NCI-H1694 (cell line): ENCODE measurements at regions not wholly inside any gene's neighbourhood (a gene's known extent, or its start where the extent isn't known, plus 50 kb on each side); places are given as distances from the start of the nearest gene placed in this dataset.
"Not testable (repeated sequence)": the region's sequence is repeated elsewhere in the genome, so short reads cannot be mapped to it uniquely, and the experiment has no call there.

Experiments
- DNase-seq: peaks from one replicate; lab custom pipeline; 2025; lab: John Stamatoyannopoulos, UW

DNA sequence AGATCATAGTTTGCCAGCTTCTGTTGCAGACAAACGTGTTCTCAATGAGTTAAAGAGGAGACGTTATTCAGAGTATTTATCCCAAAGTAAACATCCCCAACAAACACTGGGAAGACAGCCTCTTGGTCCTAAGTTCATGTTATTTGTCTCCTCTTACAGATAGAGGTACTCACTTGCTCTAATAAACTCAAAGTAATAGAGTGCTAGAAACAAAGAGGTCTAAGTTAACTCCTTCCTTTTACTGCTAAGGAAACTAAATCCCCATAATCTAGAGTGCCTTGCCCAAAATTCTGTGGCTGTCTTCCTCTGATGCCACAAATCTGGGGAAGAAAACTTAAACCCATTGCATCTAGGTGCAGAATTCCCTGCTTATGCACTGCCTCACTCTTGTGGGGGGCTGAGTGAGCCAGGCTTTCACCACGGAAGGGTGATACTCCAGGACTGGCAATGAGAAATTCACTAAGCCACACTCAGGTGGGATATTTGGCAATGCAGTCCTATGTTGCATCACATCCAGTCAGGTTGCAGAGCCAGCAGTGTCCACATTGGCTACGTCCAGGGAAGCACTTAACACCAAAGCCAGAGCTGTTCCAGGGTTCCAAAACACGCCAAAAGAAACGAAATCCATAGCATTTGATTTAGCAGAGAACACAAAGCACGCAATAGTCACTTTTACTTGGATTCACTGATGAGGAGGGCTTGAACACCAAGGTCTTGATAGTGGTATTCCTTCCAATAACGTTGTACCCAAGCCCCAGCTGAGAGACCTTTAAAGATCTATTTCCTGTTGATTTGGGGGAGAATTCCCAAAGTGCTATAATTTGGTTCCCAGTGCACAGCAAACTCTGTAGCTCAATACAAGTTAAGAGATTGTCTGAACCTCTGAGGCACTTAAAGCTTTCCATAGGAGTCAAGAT lies 81.0 kb upstream of the FOXQ1 start:
- no peak for DNase-seq

DNA sequence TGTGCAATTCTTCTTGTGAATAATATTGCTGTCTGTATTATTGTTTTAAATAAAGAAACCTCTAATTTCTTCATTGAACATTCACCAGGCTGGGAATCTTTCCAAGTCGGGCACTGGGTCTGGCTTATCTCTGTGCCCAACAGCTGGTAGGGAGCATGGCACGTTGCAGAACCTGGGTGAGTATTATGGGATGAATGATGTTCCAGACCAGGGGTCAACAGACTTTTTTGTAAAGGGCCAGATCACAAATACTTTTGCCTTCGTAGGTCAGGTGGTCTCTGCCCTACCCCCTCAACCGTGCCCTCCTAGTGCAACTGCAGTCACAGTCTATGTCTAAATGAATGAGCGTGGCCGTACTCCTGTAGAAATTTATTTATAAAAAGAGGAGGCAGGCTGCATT lies 81.6 kb upstream of the FOXQ1 start:
- DNase-seq: no peak

DNA sequence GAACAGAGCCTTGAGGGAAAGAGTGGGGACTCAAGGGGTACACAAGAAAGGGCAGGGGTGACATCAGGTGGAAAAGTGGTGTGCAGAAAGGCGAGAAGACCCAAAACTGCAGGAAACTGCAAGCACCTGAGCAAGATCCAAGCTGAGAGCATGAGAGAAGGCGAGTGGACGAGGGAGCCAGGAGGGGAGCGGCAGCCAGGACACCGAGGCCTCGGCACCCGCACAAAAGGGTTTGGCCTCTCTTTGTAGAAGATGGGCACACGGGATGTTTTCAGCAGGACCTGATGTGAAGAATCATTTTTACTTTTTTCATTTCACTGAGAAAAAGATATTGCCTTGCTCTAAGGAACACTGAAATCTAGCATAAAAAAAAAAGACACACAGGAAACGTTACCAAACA lies 82.1 kb upstream of the FOXQ1 start:
- no peak for DNase-seq

DNA sequence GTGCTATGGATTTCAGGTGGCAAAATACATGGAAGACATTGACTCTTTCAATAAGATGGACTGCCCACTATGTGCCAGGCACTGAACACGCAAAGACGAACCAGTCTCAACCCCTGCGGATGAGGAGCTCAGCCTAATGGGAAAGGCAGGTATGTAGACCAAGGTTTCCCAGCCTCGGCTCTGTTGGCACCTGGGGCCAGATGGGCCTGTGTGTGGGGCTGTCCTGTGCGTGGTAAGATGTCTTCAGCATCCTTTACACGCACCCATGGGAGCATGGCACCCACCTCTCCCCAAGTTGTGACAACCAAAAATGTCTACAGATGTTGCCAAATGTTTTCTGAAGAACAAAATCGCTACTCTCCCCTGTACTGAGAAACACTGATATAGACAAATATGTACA lies 82.6 kb upstream of the FOXQ1 start:
- no peak for DNase-seq

DNA sequence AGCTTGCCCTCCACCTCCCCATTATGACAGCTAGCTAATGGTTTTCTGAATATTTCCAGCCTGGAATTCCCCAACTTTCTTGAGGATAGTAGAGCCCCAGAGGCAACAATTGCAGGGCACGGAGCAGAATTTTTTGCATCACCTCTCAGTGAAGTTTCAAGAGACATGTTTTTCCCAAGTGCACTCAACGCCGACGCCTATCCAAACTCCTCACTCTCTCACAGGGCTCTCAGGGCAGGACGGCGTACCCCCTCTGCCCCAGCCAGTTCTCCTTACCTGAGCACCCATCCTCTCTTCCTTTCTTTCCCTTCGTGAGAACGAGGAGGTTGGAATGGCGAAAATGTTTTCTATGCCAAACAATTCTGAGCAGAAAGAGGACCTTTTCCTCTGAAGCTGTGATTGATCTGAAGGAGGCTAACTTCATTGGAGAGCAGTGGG lies 83.1 kb upstream of the FOXQ1 start:
- no peak for DNase-seq

DNA sequence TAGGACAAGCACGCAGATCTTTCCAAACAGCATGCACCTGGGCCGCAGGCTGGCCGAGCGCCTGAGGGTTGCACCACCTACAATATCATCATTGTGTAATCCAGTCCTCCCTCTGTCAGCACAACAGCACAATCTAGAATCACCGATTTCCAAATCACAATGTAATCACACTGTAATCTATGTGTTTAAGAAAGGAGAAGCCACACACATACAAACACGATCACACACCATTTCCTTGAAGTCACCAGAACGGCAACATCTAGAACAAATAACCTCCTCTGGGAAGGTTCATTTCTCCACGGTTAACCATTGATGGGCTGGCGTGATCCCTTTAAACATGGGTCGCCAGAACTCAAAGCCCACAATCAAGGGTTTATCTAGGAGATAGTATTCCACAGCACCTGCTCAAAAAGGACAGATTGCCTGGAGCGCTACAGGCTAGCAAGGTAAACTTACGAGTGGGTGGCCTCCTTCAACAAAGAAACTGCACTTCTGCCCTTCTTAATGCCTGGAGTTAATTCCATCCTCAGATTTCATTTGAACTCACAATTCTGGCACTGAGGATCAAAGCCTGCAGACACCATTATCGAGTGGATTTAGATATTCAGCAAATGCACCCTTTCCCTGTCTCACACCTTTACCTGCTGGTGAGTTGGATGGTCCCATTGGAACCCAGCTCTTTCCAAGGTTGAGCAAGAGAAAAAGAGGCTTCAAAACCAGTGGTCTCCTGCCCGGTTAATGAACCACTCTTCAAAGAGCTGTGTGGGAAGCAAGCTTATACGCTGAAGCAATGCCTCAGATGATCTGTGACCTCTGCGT lies 83.8 kb upstream of the FOXQ1 start:
- no peak for DNase-seq

DNA sequence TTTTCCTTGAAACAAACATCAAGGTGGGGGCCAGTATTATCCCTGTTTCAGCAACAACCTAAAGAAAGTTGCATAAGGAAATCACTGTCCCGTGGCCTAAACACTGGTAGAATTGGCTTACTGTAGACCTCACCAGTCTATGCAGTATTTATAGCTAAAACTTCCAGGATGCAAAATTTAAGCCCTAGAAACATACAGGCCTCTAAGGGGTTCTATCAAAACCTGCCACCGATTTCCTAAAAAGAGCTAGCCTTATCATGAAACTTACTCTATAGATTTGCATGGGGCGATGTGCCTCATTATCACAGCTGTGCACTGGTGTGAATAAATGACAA lies 84.3 kb upstream of the FOXQ1 start:
- no peak for DNase-seq

DNA sequence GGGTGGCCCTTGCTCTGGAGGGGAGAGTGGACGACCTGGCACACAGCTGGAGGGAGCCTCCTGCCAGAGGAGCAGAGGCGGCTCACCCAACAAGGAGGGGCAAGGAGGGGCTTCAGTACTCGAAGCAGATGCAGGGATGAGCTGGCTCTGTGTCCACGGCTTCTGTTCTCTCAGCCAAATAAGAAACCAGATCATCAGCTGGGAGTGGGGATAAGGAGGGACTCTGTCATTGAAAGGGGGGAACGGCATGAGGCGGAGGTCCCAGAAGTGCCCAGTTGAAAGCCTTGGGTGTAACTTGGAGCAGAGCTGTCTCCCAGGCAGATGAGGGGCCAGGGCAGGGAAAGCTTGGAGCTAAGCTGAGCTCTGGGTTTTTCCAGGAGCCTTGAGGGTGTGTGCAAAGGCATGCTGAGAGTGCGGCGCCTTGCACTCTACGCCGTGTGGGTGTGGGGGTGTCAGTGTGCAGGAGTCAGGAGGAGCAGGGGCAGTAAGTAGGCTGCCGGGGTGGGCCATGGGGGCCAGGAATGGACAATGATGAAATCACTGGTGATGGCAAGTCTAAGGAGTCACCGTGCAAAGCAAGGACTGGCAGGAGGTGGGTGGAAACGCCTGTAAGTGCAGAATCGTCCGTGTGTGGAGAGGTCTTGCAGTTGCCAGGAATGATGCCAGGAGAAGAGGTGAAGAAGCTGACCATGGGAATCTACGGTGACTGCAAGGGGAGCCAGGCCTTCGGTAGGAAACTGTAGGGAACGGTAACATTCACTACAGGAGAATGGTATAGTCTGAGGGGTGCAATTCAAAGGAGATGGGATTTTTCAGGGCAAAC lies 85.4 kb upstream of the FOXQ1 start:
- no peak for DNase-seq

DNA sequence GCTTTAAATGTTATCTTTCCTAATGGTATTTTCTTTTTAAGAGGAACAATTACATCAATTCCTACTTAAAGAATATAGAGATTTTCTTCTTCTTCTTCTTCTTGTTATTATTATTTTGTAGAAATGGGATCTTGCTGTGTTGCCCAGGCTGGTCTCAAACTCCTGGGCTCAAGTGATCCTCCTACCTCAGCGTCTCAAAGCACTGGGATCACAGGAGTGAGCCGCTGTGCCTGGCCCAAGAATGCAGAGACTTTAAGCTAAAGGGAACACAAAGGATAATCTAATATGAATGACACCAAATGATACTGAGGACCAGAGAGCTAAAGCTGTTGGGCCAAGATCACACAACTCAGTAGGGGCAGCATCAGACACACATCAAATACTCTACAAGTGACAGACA lies 87.4 kb upstream of the FOXQ1 start:
- no peak for DNase-seq

DNA sequence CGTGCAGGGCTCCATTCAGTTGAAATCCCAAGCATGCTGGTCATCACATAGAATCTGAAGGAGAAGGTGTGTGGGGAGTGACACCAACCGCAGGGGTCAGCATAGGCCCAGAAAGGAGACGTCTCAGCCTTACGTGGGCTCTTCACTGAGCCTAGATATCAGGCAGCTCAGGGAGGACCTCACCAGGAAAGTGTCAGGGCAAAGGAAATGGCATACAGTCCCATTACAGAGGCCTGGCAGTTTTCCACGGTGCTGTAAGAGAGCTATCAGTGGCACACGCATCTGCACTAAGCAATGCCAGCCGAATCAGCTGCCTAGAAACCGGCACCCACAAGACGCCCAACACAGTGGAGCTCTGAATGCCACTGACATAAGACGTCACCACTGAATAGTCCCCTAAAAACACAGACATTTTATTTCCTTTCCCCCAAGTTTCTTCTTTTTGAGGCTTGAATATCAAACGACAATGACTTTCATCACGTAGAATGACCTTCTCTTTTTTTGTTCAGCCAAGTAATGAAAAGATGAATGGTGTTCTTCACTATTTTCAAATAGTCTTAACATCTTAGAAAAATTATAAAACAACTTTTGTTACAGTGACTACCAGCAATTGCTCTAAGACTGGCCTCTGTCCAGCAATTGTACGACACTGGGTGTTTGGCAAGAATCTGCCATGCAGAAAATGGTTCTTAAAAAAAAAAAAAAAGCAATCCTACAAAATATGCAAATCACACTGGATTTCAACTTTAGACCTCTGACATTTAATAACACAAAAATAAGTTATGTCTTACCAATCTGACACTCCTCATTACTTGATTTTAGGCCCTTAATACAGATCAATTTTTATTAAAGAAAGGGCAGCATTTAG lies 88.9 kb upstream of the FOXQ1 start:
- no peak for DNase-seq

DNA sequence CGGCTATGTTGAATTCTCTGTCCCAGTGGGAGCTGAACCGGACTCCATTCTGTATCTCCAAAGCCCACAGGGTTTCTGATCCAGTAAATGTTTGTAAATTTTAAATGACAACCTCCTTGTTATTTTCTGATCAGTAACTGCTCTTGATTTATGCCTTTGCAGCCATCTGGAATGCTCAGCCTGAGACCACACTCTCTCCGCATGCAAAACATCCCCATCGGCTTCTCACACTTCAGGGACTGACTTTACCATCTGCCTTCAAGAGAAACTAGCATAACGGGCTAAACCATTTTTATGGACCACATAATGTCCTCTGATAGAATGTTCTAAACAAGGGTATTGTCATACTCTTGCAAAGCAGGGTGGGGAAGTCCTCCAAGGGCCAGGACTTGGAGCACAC lies 94.5 kb upstream of the FOXQ1 start:
- no peak for DNase-seq

DNA sequence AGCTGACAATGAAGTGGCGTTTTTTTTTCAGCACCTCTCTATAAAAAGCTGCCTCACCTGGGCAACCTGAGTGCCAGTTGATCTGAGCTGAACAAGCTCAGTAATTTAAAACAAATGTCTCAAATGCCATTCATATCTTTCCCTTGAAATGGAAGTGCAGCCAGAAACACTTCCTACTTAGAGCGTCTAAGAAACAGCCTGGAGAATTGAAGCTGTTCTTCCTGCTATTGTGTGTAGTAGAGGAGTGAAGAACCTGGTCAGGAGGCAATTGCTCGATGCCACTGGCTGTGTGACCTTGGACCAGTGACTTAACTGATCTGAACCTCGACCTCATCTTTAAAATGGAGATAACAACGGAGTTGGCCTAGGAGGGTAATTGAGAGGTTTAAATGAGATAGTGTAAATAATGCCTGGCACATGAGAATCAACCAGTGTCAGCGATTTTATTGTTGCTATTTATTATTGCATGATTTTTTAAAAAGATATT lies 95.4 kb upstream of the FOXQ1 start:
- no peak for DNase-seq

DNA sequence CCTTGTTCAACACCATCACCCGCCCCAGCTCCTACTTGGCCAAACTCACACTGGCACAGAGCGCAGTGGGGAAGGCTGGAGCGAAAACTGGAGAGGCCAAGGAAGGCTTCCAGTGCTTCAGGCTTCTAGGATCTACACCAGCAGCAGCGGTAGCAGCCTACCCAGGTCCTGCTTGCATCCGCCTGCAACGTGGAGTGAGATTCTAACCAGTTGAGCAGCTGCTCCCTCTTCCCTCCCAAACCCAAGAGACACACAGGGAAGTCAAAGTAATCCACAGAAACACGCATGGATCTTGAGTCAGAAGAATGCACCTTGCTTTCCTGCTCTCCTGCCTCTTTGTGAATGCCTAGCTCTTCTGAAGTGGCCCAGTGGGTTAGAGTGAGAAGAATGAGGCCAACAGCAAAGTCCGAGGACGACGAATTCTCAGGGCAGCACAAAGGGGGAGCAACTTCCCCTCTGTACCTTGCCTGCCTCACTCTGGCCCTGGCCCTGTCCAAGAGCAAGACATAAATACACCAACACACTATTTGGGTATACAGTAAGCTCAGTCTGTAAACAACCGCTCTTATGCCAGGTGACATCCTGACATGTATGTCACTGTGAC lies 95.9 kb upstream of the FOXQ1 start:
- no peak for DNase-seq

DNA sequence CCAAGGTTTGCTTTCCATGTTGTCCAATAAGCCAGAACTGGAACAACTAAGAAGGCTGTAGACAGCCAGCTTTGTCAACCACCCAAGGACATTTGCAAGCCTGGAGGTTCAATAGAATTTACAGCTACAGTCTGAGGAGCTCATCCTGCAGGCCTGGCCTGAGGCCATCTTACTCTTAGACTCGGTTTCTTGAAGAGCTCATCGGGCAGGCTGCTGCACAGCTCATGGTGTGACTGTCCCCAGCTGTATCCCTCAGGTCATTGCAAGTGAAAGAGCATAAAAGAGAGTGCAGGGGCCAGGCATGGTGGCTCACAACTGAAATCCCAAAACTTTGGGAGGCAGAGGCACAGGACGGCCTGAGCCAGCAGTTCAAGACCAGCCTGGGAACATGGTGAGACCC lies 96.9 kb upstream of the FOXQ1 start:
- no peak for DNase-seq

DNA sequence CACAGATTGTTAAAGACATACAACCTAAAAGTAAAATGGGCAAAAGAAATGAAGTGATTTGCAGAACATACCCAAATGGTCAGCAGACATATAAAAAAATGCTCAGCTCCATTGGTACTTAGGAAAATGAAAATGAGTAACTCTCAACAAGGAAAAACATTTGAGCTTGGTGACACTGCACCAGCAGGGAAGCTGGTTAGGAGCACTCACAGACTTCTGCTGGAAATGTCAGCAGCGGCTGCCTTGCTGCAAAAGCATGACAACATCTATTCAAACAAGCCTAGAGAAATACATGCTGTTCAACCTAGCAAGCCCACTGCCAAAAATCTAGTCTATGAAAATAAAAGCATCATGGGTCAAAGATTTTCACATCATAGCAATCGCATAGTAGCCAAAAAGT lies 99.0 kb upstream of the FOXQ1 start:
- DNase-seq: no peak

DNA sequence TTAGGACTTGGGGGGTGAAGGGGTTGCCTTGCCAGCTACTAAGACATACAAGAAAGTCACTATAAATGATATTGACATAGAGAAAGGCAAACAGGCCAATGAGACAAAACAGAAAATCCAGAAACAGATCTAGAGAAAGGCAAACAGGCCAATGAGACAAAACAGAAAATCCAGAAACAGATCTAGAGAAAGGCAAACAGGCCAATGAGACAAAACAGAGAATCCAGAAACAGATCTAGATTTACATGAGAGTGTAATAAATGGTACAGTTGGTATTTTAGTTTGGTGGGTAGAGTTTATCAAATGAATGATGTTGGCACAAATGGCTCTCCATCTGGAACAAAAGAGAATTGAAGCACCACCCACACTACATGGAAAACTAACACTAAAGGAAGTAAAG lies 99.8 kb upstream of the FOXQ1 start:
- DNase-seq: not testable (repeated sequence)

DNA sequence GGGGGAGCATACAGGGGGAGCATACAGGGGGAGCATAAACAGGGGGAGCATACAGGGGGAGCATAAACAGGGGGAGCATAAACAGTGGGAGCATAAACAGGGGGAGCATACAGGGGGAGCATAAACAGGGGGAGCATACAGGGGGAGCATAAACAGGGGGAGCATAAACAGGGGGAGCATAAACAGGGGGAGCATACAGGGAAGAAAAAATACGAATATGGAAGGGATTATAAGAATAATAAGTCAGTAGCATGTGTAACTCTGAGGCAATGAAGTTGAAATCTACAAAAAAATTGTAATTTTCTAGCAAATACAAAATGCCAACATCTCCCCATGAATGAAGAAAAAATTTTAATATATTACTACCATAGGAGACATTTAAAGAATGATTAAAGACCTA lies 101.3 kb upstream of the FOXQ1 start:
- not testable (repeated sequence) for DNase-seq

DNA sequence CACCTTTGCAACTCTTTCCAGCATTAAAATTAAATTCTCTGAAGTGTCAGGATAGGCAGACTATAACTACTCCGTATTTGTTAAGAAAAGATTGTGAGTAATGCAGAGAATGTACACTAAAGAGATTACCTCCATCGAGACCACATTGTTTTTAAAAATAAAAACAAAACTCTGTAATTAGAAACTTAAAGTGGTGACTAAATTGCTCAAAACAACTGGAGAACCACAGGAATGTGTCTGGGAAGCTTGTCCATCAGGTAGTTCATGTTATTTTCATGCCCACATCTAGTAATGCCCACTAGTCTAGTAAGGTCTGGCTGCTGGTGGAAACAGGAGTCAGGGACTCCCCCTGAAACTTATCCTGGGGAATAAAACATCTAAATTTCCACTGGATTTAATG lies 103.0 kb upstream of the FOXQ1 start:
- DNase-seq: no peak

DNA sequence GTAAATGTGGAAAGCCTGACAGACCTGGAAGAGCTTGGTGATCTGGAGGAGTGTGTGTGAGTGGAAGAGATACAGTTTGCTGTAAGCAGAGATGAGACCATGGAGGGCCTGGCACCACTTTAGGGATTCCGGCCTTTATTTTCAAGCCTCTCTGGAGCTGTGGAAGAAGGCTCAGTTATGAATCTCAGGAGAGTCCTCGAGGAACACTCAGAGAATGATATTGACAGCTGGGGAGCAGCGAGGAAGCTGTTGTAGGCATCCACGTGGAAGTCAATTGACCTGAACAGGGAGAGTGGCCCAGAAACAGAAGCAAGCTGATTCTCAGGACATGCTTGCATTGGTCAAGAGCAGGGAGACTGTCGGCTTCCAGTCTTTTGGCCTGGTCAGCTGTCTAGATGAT lies 108.4 kb upstream of the FOXQ1 start:
- DNase-seq: no peak

DNA sequence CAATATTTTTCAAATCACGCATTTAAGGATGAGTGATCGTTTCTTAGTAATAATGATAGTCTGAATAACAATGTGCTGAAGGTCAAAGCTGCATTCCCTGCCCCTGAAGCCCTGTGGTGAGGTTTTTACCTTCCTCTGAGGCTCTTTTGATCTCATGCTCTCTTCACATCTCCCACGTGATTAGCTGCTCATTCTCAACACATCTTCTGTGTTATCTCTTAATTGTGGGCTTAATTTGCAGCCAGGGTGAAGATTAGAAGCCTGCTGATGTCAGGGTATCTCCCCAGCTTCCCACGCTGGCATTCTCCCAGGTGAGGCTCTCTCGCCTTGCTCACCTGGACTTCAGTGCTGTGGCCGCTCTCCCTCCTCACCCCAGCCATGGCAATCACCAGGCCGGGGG lies 109.7 kb upstream of the FOXQ1 start:
- no peak for DNase-seq
